H9 (cell line): ENCODE measurements at regions not wholly inside any gene's neighbourhood (a gene's known extent, or its start where the extent isn't known, plus 50 kb on each side); places are given as distances from the start of the nearest gene placed in this dataset.
A peak's percentile ranks its signal among the peaks of the same experiment; 100 is the strongest.

Experiments
- DNase-seq: peaks from one replicate; pipeline ENCODE4 v3.0.0-alpha.2; 2017
- H2AFZ ChIP-seq: one replicate; pipeline ENCODE4 v1.6.1; 2013; ENCODE audit warnings: mild to moderate bottlenecking, low read length, control low read depth, moderate library complexity
- H2AK5ac ChIP-seq: 2 replicates; pipeline ENCODE4 v1.6.1; 2013; ENCODE audit warnings: low read length, control low read depth, mixed read lengths; ENCODE audit not compliant: insufficient read length
- H2BK120ac ChIP-seq: one replicate; pipeline ENCODE4 v1.6.1; 2013; ENCODE audit warnings: low read depth, mild to moderate bottlenecking, low read length, control low read depth, inconsistent platforms; ENCODE audit not compliant: poor library complexity, severe bottlenecking
- H2BK12ac ChIP-seq: 2 replicates; pipeline ENCODE4 v1.6.1; 2013; ENCODE audit warnings: low read length, control low read depth, mixed read lengths, low read depth; ENCODE audit not compliant: insufficient read length
- H2BK15ac ChIP-seq: 2 replicates; pipeline ENCODE4 v1.6.1; 2013; ENCODE audit warnings: low read depth, low read length, control low read depth
- H2BK20ac ChIP-seq: one replicate; pipeline ENCODE4 v1.6.1; 2013; ENCODE audit warnings: low read depth, mild to moderate bottlenecking, low read length, control low read depth, inconsistent platforms; ENCODE audit not compliant: poor library complexity, severe bottlenecking
- H2BK5ac ChIP-seq: 2 replicates; pipeline ENCODE4 v1.6.1; 2013; ENCODE audit warnings: low read length, control low read depth, mixed read lengths; ENCODE audit not compliant: insufficient read length
- H3K14ac ChIP-seq: 2 replicates; pipeline ENCODE4 v1.6.1; 2013; ENCODE audit warnings: low read length, control low read depth; ENCODE audit not compliant: insufficient read depth
- H3K18ac ChIP-seq: 2 replicates; pipeline ENCODE4 v1.6.1; 2013; ENCODE audit warnings: low read depth, mild to moderate bottlenecking, mixed read lengths, low read length, control low read depth; ENCODE audit not compliant: insufficient read length
- H3K23ac ChIP-seq: 2 replicates; pipeline ENCODE4 v1.6.1; 2013; ENCODE audit warnings: low read length, control low read depth, mixed read lengths, low read depth; ENCODE audit not compliant: insufficient read length
- H3K23me2 ChIP-seq: 2 replicates; pipeline ENCODE4 v1.6.1; 2013; ENCODE audit warnings: low read depth, mild to moderate bottlenecking, mixed read lengths, low read length, control low read depth; ENCODE audit not compliant: insufficient read length, poor library complexity, severe bottlenecking
- H3K27ac ChIP-seq: 2 replicates; pipeline ENCODE4 v1.5.1; 2013; ENCODE audit warnings: low read length, control low read depth, mixed read lengths, low read depth; ENCODE audit not compliant: insufficient read length
- H3K27me3 ChIP-seq: 2 replicates; pipeline ENCODE4 v1.6.1; 2013; ENCODE audit warnings: low read length, control low read depth, inconsistent platforms; ENCODE audit not compliant: insufficient read depth
- H3K4ac ChIP-seq: 2 replicates; pipeline ENCODE4 v1.6.1; 2013; ENCODE audit warnings: low read depth, mild to moderate bottlenecking, control low read depth, inconsistent platforms, low read length, moderate library complexity
- H3K4me1 ChIP-seq: 2 replicates; pipeline ENCODE4 v1.6.1; 2013; ENCODE audit warnings: low read length, control low read depth, inconsistent platforms; ENCODE audit not compliant: insufficient read depth
- H3K4me2 ChIP-seq: 2 replicates; pipeline ENCODE4 v1.6.1; 2013; ENCODE audit warnings: low read length, control low read depth, mixed read lengths; ENCODE audit not compliant: insufficient read length, insufficient read depth
- H3K56ac ChIP-seq: 2 replicates; pipeline ENCODE4 v1.6.1; 2013; ENCODE audit warnings: low read depth, mild to moderate bottlenecking, mixed read lengths, low read length, control low read depth; ENCODE audit not compliant: insufficient read length
- H3K79me1 ChIP-seq: 2 replicates; pipeline ENCODE4 v1.6.1; 2013; ENCODE audit warnings: low read depth, mild to moderate bottlenecking, moderate library complexity, low read length, control low read depth, inconsistent platforms; ENCODE audit not compliant: insufficient read depth, poor library complexity, severe bottlenecking
- H3K79me2 ChIP-seq: 2 replicates; pipeline ENCODE4 v1.6.1; 2013; ENCODE audit warnings: low read length, control low read depth, inconsistent platforms; ENCODE audit not compliant: insufficient read depth
- H3K9ac ChIP-seq: 2 replicates; pipeline ENCODE4 v1.6.1; 2013; ENCODE audit warnings: low read length, control low read depth, mixed read lengths; ENCODE audit not compliant: insufficient read length; ENCODE audit errors: extremely low read depth
- H3K9me3 ChIP-seq: one replicate; pipeline ENCODE4 v1.6.1; 2013; ENCODE audit warnings: low read depth, low read length, inconsistent platforms; ENCODE audit not compliant: control insufficient read depth
- H3T11ph ChIP-seq: one replicate; pipeline ENCODE4 v1.6.1; 2013; ENCODE audit warnings: mild to moderate bottlenecking, low read length, control low read depth, inconsistent platforms
- H4K20me1 ChIP-seq: one replicate; pipeline ENCODE4 v1.6.1; 2013; ENCODE audit not compliant: control insufficient read depth, insufficient read length, insufficient read depth
- H4K5ac ChIP-seq: 2 replicates; pipeline ENCODE4 v1.6.1; 2013; ENCODE audit warnings: low read depth, mild to moderate bottlenecking, mixed read lengths, low read length, control low read depth; ENCODE audit not compliant: insufficient read length
- H4K8ac ChIP-seq: replicated peaks from 2 replicates; pipeline ENCODE4 v1.6.1; 2013; ENCODE audit warnings: low read length, control low read depth, mixed read lengths, low read depth; ENCODE audit not compliant: insufficient read length
- H4K91ac ChIP-seq: 2 replicates; pipeline ENCODE4 v1.6.1; 2013; ENCODE audit warnings: low read depth, mild to moderate bottlenecking, moderate library complexity, mixed read lengths, low read length, control low read depth; ENCODE audit not compliant: insufficient read length
- H3K27ac Mint-ChIP-seq, 3 experiments: 2 replicates in 2 of 3; 3 replicates in 1 of 3; pipeline ENCODE4 v1.8.0; 2020 to 2021; ENCODE audit warnings: mixed read lengths in 3 of 3, mild to moderate bottlenecking in 1 of 3, moderate library complexity in 1 of 3
- H3K27me3 Mint-ChIP-seq: 2 replicates; pipeline ENCODE4 v1.8.0; 2021; ENCODE audit warnings: low read depth, mild to moderate bottlenecking, moderate library complexity, mixed read lengths
- H3K36me3 Mint-ChIP-seq, 3 experiments: 2 replicates in 2 of 3; 3 replicates in 1 of 3; pipeline ENCODE4 v1.8.0; 2020 to 2021; ENCODE audit warnings: low read depth in 3 of 3, mixed read lengths in 3 of 3; ENCODE audit not compliant: insufficient read depth in 1 of 3
- H3K4me1 Mint-ChIP-seq, 2 experiments: 2 replicates each; pipeline ENCODE4 v1.8.0; 2020; ENCODE audit warnings: mixed read lengths in 2 of 2
- H3K4me3 Mint-ChIP-seq, 2 experiments: 2 replicates in 1 of 2; 3 replicates in 1 of 2; pipeline ENCODE4 v1.8.0; 2020 to 2021; ENCODE audit warnings: mild to moderate bottlenecking in 2 of 2, mixed read lengths in 2 of 2, moderate library complexity in 1 of 2
- H3K9me3 Mint-ChIP-seq, 2 experiments: 2 replicates in 1 of 2; 3 replicates in 1 of 2; pipeline ENCODE4 v1.8.0; 2020; ENCODE audit warnings: mild to moderate bottlenecking in 2 of 2, mixed read lengths in 2 of 2, moderate library complexity in 1 of 2
- CTCF ChIP-seq: fragments of 200-600 bp; sonication (generic); conservative IDR thresholded peaks from 3 replicates; pipeline ENCODE4 v1.8.0; 2021; ENCODE audit warnings: antibody characterized with exemption, mild to moderate bottlenecking
- WGBS: extraction: QIAGEN DNeasy Blood & Tissue Kit; methylation state at CpG from one replicate; pipeline ENCODE4 v1.1.7; 2013; ENCODE audit warnings: missing lambda C conversion rate, low lambda C conversion rate, mixed read lengths; ENCODE audit not compliant: insufficient read length; ENCODE audit errors: extremely low coverage; 5-methylcytosine and 5-hydroxymethylcytosine counted together

- Histone ChIP-seq H3K4me2 (no peak overlapping the region), H3K4ac (no peak overlapping the region), H3T11ph (no peak overlapping the region), H4K8ac (no peak overlapping the region), H3K14ac (no peak overlapping the region), H3K23me2 (no peaks in the 10 kb centered on the region), H3K9me3 (no peaks in the 10 kb centered on the region), H4K91ac (no peak overlapping the region), H2BK12ac (no peak overlapping the region), H2BK120ac (no peak overlapping the region), H4K20me1 (no peaks in the 10 kb centered on the region), H3K79me1 (no peaks in the 10 kb centered on the region), H2AK5ac (no peak overlapping the region), H3K4me1 (no peaks in the 10 kb centered on the region; the same call in 1 of the 2 replicates), H2AFZ (no peak overlapping the region), H2BK15ac (no peak overlapping the region), H4K5ac (no peak overlapping the region), H3K27me3 (no peaks in the 10 kb centered on the region), H3K27ac (no peak overlapping the region), H2BK20ac (no peak overlapping the region), H3K56ac (no peak overlapping the region), H3K9ac (no peak overlapping the region), H3K23ac (no peak overlapping the region), H3K18ac (no peak overlapping the region), H2BK5ac (no peak overlapping the region), H3K79me2 (no peaks in the 10 kb centered on the region)
- no CpG with 5 or more reads among the region's 5 CpGs for whole genome bisulfite sequencing
- Mint-ChIP-seq H3K4me1 (peaks cover 2% of the 10 kb centered on the region in 2 experiments), H3K4me3 (no peak overlapping the region), H3K36me3 (peaks cover 0 to 10% (median 3%) of the 10 kb centered on the region in 3 experiments; a peak in 4 of 7 replicates), H3K27ac (no peak overlapping the region), H3K27me3 (peaks cover 23% of the 10 kb centered on the region), H3K9me3 (peaks cover 14 to 16% of the 10 kb centered on the region in 2 experiments)
- no peak for TF ChIP-seq CTCF
- DNase-seq, result peak; percentile 15
These were observed 834.0 kb downstream of the BRD1 start for GRCh38 chr22:48993655-48994054.
